Common myeloid progenitor, CD34-positive (primary cell): ENCODE measurements at regions not wholly inside any gene's neighbourhood (a gene's known extent, or its start where the extent isn't known, plus 50 kb on each side); places are given as distances from the start of the nearest gene placed in this dataset.

Experiments
- CTCF ChIA-PET: fragments of 350-600 bp; sonication (Branson Sonifier 250); formaldehyde crosslinking; loops from one replicate; lab custom pipeline; 2021; ENCODE audit warnings: antibody characterized with exemption; lab: Charles Lee
- POLR2A ChIA-PET: fragments of 350-600 bp; sonication (Branson Sonifier 250); formaldehyde crosslinking; loops from one replicate; lab custom pipeline; 2021; ENCODE audit warnings: antibody characterized with exemption; lab: Charles Lee
- DNase-seq, 3 donors: peaks; one replicate each; pipeline versions ENCODE4 v3.0.0 to v3.0.0-alpha.2; 2013
- H3K27ac ChIP-seq, 2 experiments: 1 replicate in 1 of 2; 2 replicates in 1 of 2; pipeline ENCODE4 v1.7.0; 2013; ENCODE audit warnings: inconsistent platforms in 2 of 2, low read length in 2 of 2, mild to moderate bottlenecking in 2 of 2, low read depth in 1 of 2, moderate library complexity in 1 of 2; ENCODE audit not compliant: severe bottlenecking in 2 of 2, insufficient read depth in 1 of 2, poor library complexity in 1 of 2
- H3K27me3 ChIP-seq, 5 experiments: replicated peaks in 2 of 5; 1 replicate in 3 of 5; 2 replicates in 2 of 5; pipeline versions ENCODE4 v1.6.1 to v1.7.0; 2013; ENCODE audit warnings: low read length in 4 of 5, mild to moderate bottlenecking in 2 of 5, moderate library complexity in 2 of 5, inconsistent platforms in 1 of 5; ENCODE audit not compliant: insufficient read depth in 5 of 5, control insufficient read depth in 4 of 5
- H3K36me3 ChIP-seq, 4 experiments: 1 replicate in 2 of 4; 2 replicates in 2 of 4; pipeline versions ENCODE4 v1.6.1 to v1.7.0; 2013; ENCODE audit warnings: low read length in 3 of 4, control low read depth in 1 of 4, mild to moderate bottlenecking in 1 of 4; ENCODE audit not compliant: control insufficient read depth in 4 of 4, insufficient read depth in 4 of 4
- H3K4me1 ChIP-seq, 4 experiments: 1 replicate in 3 of 4; 2 replicates in 1 of 4; pipeline versions ENCODE4 v1.6.1 to v1.7.1; 2013; ENCODE audit warnings: low read length in 3 of 4, mild to moderate bottlenecking in 3 of 4, control low read depth in 1 of 4, inconsistent platforms in 1 of 4, moderate library complexity in 1 of 4; ENCODE audit not compliant: control insufficient read depth in 4 of 4, insufficient read depth in 4 of 4; ENCODE audit errors: control extremely low read depth in 1 of 4
- H3K4me3 ChIP-seq, 7 experiments: 1 replicate in 4 of 7; 2 replicates in 3 of 7; pipeline versions ENCODE4 v1.5.1 to v1.7.0; 2013; ENCODE audit warnings: mild to moderate bottlenecking in 7 of 7, low read length in 6 of 7, moderate library complexity in 6 of 7, inconsistent platforms in 2 of 7, low read depth in 2 of 7, control low read depth in 1 of 7; ENCODE audit not compliant: insufficient read depth in 4 of 7, control insufficient read depth in 1 of 7; ENCODE audit errors: extremely low read depth in 1 of 7
- H3K9me3 ChIP-seq, 5 experiments: 1 replicate in 4 of 5; 2 replicates in 1 of 5; pipeline versions ENCODE4 v1.6.1 to v1.7.1; 2013; ENCODE audit warnings: low read length in 4 of 5, mild to moderate bottlenecking in 2 of 5, inconsistent platforms in 1 of 5, low read depth in 1 of 5, moderate library complexity in 1 of 5; ENCODE audit not compliant: control insufficient read depth in 4 of 5, insufficient read depth in 2 of 5; ENCODE audit errors: control extremely low read depth in 1 of 5
- WGBS: methylation state at CpG from one replicate; pipeline ENCODE4 v1.1.5; 2013; ENCODE audit not compliant: insufficient coverage; 5-methylcytosine and 5-hydroxymethylcytosine counted together

DNA sequence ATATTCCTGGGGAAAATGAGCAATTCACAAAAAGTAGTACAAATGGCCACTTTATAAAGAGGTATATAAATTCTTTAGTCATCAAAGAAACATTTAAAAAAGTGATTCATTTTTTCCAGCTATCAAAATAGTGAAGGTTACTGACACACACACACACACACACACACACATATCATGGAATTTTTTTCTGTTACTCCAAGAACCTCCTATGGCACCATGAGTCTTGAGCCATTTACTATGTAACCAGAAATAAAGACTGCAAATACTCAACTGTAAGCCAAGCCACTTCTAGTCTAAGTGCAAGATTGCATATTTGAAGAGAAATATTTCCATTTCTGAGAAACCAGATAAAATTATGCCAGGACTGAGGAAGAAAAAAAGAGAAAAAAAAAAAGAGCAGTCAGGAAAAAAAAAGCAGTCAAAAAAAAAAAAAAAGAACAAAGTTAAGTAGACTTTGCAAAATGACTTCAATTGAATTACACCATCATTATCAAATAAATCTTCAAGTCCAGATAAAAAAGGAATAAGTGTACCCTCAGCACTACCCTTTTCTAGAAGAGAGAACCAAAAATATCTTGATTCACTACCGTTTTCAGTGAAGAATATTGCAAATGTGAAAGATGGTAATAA, 275.7 kb downstream of the DAD1 start:
- no peaks in the 10 kb centered on the region for H3K36me3 ChIP-seq
- no peaks in the 10 kb centered on the region for H3K9me3 ChIP-seq
- ChIA-PET POLR2A (no interaction called here), CTCF (interaction anchor here (0.6 to 2.3 kb wide), 10 partner anchors 9 to 656 kb away, joined by 3 to 8 read pairs (median 3); no protein-coding TSS in a partner anchor)
- no CpG with 5 or more reads among the region's 1 CpG for WGBS
- H3K4me1 ChIP-seq = no peaks in the 10 kb centered on the region
- DNase-seq = no peak
- H3K27ac ChIP-seq = no peak overlapping the region
- H3K4me3 ChIP-seq = no peak overlapping the region
- H3K27me3 ChIP-seq = no peaks in the 10 kb centered on the region

DNA sequence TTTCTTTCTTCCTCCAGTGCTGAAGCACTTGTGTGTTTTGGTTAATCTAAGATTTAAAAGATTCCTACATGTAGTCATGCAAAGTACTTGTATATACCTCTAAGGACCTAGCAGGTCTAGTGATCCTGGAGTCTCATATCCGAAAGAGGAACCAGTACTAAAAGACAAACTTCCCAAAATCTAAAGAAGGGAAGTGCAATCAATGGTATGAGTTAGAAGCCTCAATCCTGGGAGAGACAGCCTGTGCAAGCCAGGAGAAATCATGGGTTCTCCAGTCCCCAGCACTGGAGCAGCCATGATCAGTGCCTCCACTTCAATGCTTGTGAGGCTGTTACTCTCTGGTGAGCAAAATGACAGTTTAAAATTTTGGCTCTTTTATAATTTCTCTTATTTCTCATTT, 277.4 kb downstream of the DAD1 start:
- POLR2A ChIA-PET = no interaction called here
- Histone ChIP-seq H3K9me3 (no peaks in the 10 kb centered on the region), H3K27ac (no peak overlapping the region), H3K27me3 (no peaks in the 10 kb centered on the region), H3K4me3 (no peak overlapping the region), H3K4me1 (no peaks in the 10 kb centered on the region), H3K36me3 (no peaks in the 10 kb centered on the region)
- CTCF ChIA-PET = interaction anchor here (1.0 to 1.2 kb wide), 3 partner anchors 9 to 60 kb away, joined by 3 read pairs; no protein-coding TSS in a partner anchor
- DNase-seq = peak in 2 of 3 donors; percentile 6 to 8
- no CpG with 5 or more reads among the region's 1 CpG for WGBS

DNA sequence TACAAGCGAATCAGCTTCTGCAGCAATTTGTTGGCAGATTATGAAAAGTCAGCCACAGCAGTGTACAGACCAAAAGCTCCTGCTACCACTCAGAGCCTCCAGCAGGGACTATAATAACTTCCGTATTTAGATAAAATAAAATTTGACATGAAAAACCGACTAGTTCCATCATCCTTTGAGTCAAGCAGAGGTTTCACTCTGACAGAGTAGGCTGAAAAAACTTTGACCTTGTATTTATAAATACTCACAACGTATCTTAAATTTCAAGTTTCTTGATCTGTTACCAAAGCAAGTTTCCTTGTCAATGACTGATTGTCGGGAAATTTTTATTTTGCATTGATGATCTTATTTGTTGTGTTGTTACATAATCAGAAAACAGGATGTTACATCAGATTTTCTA, 283.4 kb downstream of the DAD1 start:
- no peaks in the 10 kb centered on the region for H3K4me1 ChIP-seq
- H3K27ac ChIP-seq = no peak overlapping the region
- peak in 2 of 3 donors; percentile 17 to 26 for DNase-seq
- POLR2A ChIA-PET = no interaction called here
- H3K4me3 ChIP-seq = no peak overlapping the region
- H3K9me3 ChIP-seq = no peaks in the 10 kb centered on the region
- no peaks in the 10 kb centered on the region for H3K36me3 ChIP-seq
- CTCF ChIA-PET = interaction anchor here (0.6 kb wide), 1 partner anchor 180 kb away, joined by 3 read pairs; no protein-coding TSS in a partner anchor
- peaks cover 0 to 2% (median 0%) of the 10 kb centered on the region in 5 experiments for H3K27me3 ChIP-seq
- 100% methylated on average over 1 of the region's 5 CpGs for WGBS

DNA sequence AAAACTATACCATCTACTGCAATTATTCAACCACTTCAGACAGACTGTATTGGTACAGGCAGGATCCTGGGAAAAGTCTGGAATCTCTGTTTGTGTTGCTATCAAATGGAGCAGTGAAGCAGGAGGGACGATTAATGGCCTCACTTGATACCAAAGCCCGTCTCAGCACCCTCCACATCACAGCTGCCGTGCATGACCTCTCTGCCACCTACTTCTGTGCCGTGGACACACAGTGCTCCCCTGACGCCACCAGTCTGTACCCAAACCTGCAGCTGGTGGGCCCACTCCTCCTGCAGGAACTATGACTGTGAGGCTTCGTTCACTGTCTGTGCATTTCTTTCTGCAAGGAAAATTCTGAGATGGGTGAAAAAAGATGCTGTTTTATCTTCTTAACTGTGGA, 284.7 kb downstream of the DAD1 start:
- Histone ChIP-seq H3K27ac (no peak overlapping the region), H3K36me3 (no peaks in the 10 kb centered on the region), H3K27me3 (peaks cover 0 to 2% (median 0%) of the 10 kb centered on the region in 5 experiments), H3K9me3 (no peaks in the 10 kb centered on the region), H3K4me3 (no peak overlapping the region), H3K4me1 (no peaks in the 10 kb centered on the region)
- CTCF ChIA-PET = interaction anchor here (0.6 to 1.3 kb wide), 9 partner anchors 16 to 344 kb away, joined by 3 to 4 read pairs (median 3); no protein-coding TSS in a partner anchor
- POLR2A ChIA-PET = no interaction called here
- no peak for DNase-seq
- WGBS = 91% methylated on average over 6 of the region's 6 CpGs

DNA sequence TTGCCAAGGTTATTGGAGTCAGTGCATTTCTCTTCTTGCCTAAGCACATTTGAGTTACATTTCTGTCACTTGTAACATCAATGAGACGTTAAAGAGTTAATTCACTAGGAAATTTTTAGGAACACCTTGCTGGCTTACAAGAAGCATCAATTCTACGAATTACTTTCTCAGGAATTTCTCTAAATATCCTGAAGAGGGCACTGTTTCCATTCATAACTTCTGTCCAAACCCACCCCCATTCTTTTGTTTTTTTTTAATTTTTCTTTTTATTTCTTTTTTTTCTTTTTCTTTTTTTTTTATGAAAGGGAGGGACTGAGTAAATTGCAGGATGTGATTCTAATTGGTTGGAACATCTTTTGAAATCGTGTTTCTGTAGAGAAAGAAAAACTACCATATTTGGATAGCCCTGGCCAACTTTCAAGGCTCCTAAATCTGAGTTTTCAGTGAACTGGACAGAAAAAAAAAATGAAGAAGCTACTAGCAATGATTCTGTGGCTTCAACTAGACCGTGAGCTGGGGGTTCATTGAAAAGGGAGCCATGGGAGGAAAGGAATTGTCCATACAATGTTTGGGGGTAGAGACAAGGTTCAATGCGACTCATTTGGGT, 285.3 kb downstream of the DAD1 start:
- Histone ChIP-seq H3K36me3 (no peaks in the 10 kb centered on the region), H3K9me3 (no peaks in the 10 kb centered on the region), H3K4me3 (no peak overlapping the region), H3K4me1 (no peaks in the 10 kb centered on the region), H3K27me3 (peaks cover 0 to 2% (median 0%) of the 10 kb centered on the region in 5 experiments), H3K27ac (no peak overlapping the region)
- CTCF ChIA-PET = interaction anchor here (0.6 to 1.7 kb wide), 10 partner anchors 16 to 345 kb away, joined by 3 to 9 read pairs (median 4); no protein-coding TSS in a partner anchor
- POLR2A ChIA-PET = no interaction called here
- DNase-seq = peak; percentile 20 to 47 (median 45)
- 27% methylated on average over 4 of the region's 5 CpGs for WGBS

DNA sequence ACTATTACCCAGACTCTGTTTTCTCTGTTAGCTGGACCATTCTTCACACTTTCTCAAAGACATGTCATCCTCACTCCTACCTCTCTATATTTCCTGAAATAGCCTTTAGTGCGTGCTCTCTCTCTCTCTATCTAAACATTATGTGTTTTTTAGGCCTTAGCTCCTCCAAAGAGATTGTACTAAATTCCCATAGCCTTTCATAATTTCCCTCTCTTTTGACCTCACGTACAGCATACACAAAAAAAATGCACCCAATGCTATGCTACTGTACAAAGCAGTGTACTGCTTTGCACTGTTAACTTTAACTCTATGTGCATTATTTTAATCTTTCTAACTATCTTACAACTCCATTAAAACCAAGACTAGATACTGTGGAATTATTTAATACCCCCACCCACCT, 288.4 kb downstream of the DAD1 start:
- WGBS = 93% methylated on average over 2 of the region's 2 CpGs

DNA sequence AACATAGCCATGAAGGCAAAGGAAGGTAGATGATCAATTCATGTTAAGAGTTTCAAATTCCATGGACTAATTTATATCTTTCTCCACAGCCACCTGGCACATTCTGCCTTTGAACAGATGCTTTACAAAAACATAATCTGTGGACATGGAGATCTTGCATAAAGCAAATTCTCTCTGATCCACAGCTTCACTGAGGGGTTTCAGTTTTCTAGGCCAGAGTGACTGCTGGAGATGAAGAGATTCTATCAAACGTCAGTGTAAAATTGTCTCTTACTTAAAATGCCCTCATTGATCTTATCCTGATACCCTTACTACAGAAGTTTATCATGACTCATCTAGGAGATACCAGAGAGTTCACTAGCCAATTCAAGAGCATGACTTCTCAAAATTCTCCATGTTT, 291.6 kb downstream of the DAD1 start:
- ChIA-PET CTCF (interaction anchor here (0.8 to 2.3 kb wide), 4 partner anchors 10 to 72 kb away, joined by 3 to 16 read pairs (median 4); no protein-coding TSS in a partner anchor), POLR2A (interaction anchor here (0.7 kb wide), 2 partner anchors 12 to 38 kb away, joined by 3 to 4 read pairs; no protein-coding TSS in a partner anchor)
- Histone ChIP-seq H3K4me1 (peaks cover 0 to 4% (median 0%) of the 10 kb centered on the region in 4 experiments), H3K36me3 (no peaks in the 10 kb centered on the region), H3K4me3 (no peak overlapping the region), H3K9me3 (no peaks in the 10 kb centered on the region), H3K27ac (no peak overlapping the region), H3K27me3 (no peaks in the 10 kb centered on the region)
- no CpG with 5 or more reads among the region's 1 CpG for WGBS
- no peak for DNase-seq

More for the DNA sequence above, 288.4 kb downstream of the DAD1 start:
- DNase-seq = no peak
- Histone ChIP-seq H3K4me1 (peaks cover 0 to 4% (median 0%) of the 10 kb centered on the region in 4 experiments), H3K27ac (no peak overlapping the region), H3K36me3 (no peaks in the 10 kb centered on the region), H3K27me3 (peaks cover 0 to 2% (median 0%) of the 10 kb centered on the region in 5 experiments), H3K4me3 (no peak overlapping the region), H3K9me3 (no peaks in the 10 kb centered on the region)
- ChIA-PET POLR2A (no interaction called here), CTCF (interaction anchor here (0.8 kb wide), 1 partner anchor 13 kb away, joined by 3 read pairs; no protein-coding TSS in a partner anchor)
